ENCODE measurements at regions not wholly inside any gene's neighbourhood (a gene's known extent, or its start where the extent isn't known, plus 50 kb on each side); places are given as distances from the start of the nearest gene placed in this dataset.
A peak's percentile ranks its signal among the peaks of the same experiment; 100 is the strongest.

DNA sequence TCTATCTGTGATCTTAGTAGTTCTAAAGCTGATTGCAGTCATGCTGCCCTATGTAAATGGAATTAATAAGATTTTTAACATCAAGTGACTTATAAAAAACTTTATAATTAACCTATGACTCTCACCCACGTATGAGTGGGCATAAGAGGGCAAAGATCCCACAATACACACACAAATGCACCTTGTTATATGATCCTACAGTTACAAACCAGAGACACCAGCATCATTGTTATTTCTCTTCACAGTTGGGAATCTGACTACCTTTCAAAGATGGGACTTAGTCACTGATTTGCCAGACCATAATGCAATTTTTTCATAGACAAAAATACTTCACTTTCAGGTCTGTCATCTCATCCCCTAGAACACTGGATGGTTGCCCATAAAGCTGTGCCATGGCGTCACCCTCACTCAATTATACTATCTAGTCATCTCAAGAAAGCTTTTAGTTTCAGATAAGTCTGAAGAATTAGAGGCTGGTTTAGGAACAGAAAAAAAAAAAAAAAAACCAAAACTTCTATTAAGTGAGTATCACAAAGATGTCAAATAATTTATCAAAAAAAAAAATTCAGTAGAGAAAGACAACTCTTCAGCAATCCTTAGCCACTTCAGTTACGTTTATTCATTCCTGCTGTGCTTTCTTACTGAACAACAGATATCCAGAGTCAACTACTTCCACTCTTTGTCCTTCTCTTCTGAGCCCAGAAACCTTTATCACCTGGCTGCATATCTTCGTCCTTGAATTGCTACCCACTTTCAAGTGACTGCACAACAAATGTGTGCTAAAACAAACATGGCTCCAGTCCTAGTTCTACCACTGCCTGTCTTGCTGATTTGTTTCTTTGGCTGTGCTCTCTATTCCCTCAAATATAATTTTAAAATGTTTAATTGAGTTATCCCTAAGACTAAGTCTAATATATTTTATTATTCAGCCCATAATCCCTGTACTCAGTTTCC, 175.0 kb upstream of the CHRM2 start:
- TF ChIP-seq, protein P1, sequence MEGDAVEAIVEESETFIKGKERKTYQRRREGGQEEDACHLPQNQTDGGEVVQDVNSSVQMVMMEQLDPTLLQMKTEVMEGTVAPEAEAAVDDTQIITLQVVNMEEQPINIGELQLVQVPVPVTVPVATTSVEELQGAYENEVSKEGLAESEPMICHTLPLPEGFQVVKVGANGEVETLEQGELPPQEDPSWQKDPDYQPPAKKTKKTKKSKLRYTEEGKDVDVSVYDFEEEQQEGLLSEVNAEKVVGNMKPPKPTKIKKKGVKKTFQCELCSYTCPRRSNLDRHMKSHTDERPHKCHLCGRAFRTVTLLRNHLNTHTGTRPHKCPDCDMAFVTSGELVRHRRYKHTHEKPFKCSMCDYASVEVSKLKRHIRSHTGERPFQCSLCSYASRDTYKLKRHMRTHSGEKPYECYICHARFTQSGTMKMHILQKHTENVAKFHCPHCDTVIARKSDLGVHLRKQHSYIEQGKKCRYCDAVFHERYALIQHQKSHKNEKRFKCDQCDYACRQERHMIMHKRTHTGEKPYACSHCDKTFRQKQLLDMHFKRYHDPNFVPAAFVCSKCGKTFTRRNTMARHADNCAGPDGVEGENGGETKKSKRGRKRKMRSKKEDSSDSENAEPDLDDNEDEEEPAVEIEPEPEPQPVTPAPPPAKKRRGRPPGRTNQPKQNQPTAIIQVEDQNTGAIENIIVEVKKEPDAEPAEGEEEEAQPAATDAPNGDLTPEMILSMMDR (conservative IDR thresholded peaks at IDR 0.05), result no peak
- TF ChIP-seq ZFX (IDR thresholded peaks at IDR 0.05), result no peak
- H3K27ac ChIP-seq, result no peak overlapping the region

DNA sequence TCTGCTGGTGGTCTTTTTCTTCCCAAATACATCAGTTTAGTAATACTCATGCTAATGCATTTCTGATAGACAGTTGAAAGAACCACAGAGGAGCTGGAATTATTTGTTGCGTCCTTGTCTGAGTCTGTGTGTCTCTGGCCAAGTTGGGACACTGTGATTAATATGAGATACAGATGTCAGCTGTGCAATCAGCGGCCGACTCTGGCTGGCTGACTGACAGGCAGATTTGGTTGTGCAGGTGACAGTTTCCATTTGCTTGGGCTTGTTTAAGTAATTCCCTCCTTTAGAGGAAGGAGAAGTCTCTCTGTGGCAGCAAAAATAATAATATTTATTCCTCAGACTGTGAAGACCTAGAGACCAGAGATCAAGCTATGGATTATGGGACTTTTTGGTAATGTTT, 176.2 kb upstream of the CHRM2 start:
- H3K27ac ChIP-seq, result no peak overlapping the region
- TF ChIP-seq, protein P1 (conservative IDR thresholded peaks at IDR 0.05), result no peak
- TF ChIP-seq ZFX (IDR thresholded peaks at IDR 0.05), result no peak

DNA sequence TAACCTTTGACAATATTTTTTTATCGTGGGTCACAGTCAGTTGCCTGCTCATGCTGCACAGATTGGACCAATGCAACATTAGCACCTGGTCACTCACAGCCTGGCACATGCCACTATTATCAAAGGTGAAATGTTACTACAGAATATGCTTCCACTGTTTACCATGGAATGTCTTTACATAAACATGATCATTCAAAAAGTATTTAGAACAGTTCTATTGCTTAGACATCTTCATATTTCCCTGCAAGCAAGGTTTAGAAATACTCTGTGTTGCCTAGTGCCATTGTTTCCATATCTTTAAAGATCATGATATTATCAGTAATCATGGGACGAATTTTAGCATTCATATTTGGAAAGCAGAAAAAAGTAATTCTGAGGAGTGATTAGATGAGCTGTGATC, 179.9 kb upstream of the CHRM2 start:
- TF ChIP-seq, protein P1 (conservative IDR thresholded peaks at IDR 0.05), result no peak
- no peak for TF ChIP-seq ZFX (IDR thresholded peaks at IDR 0.05)
- no peak overlapping the region for H3K27ac ChIP-seq

DNA sequence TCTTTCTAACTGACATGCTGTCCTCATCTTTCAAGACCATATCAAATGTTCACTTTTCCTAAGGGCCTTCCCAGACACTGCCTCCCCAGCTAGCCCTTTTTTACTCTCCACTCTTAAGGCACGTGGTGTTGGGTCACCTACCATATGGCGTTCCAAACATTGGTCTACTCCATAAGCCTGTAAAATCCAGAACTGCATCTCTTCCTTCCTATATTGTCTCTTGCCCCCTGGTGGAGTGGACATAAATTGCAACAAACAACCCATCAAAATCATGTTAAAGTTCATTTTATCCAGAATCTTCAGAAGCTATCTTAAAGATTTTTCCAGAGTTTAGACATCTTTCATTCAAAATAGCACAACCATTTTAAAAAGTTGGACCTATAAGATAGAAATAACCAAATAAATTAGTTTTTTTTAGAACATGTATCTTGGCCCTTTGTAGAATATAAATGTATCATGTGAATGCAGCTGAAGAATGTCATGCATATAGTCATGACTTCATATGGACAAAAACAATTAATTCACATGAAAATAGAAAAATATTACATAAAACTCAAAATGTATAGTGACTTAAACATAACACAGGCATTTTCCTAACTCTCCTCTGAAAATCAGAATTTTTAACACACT, 180.6 kb upstream of the CHRM2 start:
- H3K27ac ChIP-seq, result no peak overlapping the region
- TF ChIP-seq, protein P1 (conservative IDR thresholded peaks at IDR 0.05), result peak; percentile 85
- TF ChIP-seq ZFX (IDR thresholded peaks at IDR 0.05), result no peak

DNA sequence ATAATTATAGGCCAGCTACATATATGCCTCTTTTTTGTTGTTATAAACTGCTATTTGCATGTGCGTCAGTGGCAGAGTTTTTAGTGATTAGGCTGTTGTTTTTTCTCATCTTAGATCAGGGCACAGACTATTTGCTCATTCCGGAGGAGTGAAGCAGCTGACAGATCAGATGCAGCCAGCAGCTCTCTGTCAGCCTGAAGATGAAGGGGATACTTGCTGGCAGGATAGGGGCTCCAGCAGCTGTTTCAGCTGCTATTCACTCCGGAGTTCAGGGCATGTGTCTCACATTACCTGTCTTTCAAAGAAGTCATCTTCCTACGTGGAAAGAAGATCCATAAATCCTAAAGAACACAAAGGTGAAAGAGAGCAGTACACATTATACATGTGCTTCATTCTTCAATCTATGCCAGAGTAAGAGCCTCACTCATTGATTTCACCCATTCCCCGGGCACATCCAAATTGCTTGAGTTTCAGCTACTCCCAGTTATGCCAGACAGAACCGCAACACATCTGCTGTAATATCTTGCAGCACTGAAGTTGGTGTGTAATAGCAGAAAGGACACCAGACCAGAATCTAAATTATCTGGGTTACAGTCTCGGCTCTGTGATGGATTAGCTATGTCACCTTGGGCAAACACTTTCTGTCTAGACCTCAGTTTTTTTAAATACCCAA, 182.8 kb upstream of the CHRM2 start:
- H3K27ac ChIP-seq, result no peak overlapping the region
- TF ChIP-seq, protein P1 (conservative IDR thresholded peaks at IDR 0.05), result no peak
- no peak for TF ChIP-seq ZFX (IDR thresholded peaks at IDR 0.05)

DNA sequence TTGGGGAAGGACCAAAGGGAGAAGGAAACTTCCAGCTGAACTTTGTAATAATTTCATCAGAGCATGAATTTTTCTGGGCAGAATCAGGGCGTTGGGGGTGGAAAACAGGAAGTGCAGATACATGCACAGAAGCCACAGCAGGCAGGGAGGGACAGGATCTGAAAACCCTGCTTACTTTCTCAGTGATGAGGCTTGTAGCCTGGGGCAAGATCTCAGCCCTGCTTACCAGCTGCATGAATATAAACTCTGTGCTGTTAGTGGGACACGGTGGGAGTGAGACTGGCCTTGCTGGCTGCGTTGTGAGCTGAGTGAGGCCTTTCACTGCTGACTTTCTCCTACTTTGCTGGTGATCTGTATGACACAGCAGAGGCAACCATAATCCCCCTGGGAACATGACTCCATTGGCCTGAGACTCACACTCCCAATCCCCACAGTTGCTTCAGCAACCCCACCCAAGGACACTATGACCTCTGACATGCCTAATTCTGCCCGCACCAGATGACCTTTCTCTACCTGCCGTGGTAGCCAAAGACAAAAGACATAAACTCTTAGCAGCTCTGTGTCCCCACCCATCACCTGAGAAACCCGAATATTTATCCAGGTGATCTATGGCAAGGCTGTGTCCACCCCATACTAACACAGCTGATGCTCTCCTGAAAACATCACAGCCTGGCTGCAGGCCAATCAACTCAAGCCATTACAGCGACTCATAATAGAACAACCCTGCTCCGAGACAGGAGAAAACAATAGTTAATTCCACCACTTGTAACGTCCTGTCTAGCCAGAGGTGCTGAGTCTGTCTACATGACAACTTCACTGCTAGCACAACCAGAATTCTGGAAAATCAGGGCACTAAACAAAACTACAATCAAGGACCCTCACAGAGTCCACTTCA, 190.7 kb upstream of the CHRM2 start:
- no peak for TF ChIP-seq ZFX (IDR thresholded peaks at IDR 0.05)
- TF ChIP-seq, protein P1 (conservative IDR thresholded peaks at IDR 0.05), result no peak
- no peak overlapping the region for H3K27ac ChIP-seq

Measured in C4-2B (cell line).